SK-N-SH treated with all-trans-retinoic acid at 6 μM for 48 hours (cell line): ENCODE measurements at regions not wholly inside any gene's neighbourhood (a gene's known extent, or its start where the extent isn't known, plus 50 kb on each side); places are given as distances from the start of the nearest gene placed in this dataset.
A peak's percentile ranks its signal among the peaks of the same experiment; 100 is the strongest.

Source experiments
- ATAC-seq: fragments of 200-7000 bp; cut with Tn5 transposase; 3 replicates; pipeline ENCODE4 v1.9.1; 2020; ENCODE audit warnings: mild to moderate bottlenecking, moderate library complexity
- BACH2 ChIP-seq: fragments of 250-450 bp; sonication (Bioruptor Pico); IDR thresholded peaks from 2 replicates; pipeline ENCODE4 v1.9.0; 2021; ENCODE audit warnings: mild to moderate bottlenecking, borderline replicate concordance
- CSDC2 ChIP-seq: fragments of 250-450 bp; sonication (Bioruptor Pico); IDR thresholded peaks from 2 replicates; pipeline ENCODE4 v1.5.0; 2020; ENCODE audit warnings: mild to moderate bottlenecking, moderate library complexity
- CSRNP3 ChIP-seq: fragments of 250-450 bp; sonication (Bioruptor Pico); IDR thresholded peaks from 2 replicates; pipeline ENCODE4 v1.5.1; 2021; ENCODE audit warnings: mild to moderate bottlenecking, moderate library complexity
- ESRRG ChIP-seq: fragments of 250-450 bp; sonication (Bioruptor Pico); IDR thresholded peaks from 2 replicates; pipeline ENCODE4 v1.6.1; 2021; ENCODE audit warnings: mild to moderate bottlenecking
- GLIS3 ChIP-seq: fragments of 250-450 bp; sonication (Bioruptor Pico); IDR thresholded peaks from 2 replicates; pipeline ENCODE4 v1.5.0; 2020; ENCODE audit warnings: mild to moderate bottlenecking, moderate library complexity
- ISL1 ChIP-seq: fragments of 250-450 bp; sonication (Bioruptor Pico); IDR thresholded peaks from 2 replicates; pipeline ENCODE4 v2.1.2; 2022; ENCODE audit warnings: mild to moderate bottlenecking, moderate library complexity
- OSR1 ChIP-seq: fragments of 250-450 bp; sonication (Bioruptor Pico); IDR thresholded peaks from 2 replicates; pipeline ENCODE4 v1.8.0; 2022; ENCODE audit warnings: moderate library complexity, mild to moderate bottlenecking, inconsistent platforms
- PATZ1 ChIP-seq: fragments of 250-450 bp; sonication (Bioruptor Pico); IDR thresholded peaks from 2 replicates; pipeline ENCODE4 v1.8.0; 2020; ENCODE audit warnings: mild to moderate bottlenecking, moderate library complexity, borderline replicate concordance
- PPARA ChIP-seq: fragments of 250-450 bp; sonication (Bioruptor Pico); IDR thresholded peaks from 2 replicates; pipeline ENCODE4 v1.5.0; 2020; ENCODE audit warnings: mild to moderate bottlenecking, borderline replicate concordance
- SNAI2 ChIP-seq: fragments of 250-450 bp; sonication (Bioruptor Pico); IDR thresholded peaks from 2 replicates; pipeline ENCODE4 v1.5.0; 2020; ENCODE audit warnings: mild to moderate bottlenecking, moderate library complexity
- TCF4 ChIP-seq: fragments of 250-450 bp; sonication (Bioruptor Pico); IDR thresholded peaks from 2 replicates; pipeline ENCODE4 v1.8.0; 2021; ENCODE audit warnings: mild to moderate bottlenecking, moderate library complexity, borderline replicate concordance
- TOX ChIP-seq: fragments of 250-450 bp; sonication (Bioruptor Pico); IDR thresholded peaks from 2 replicates; pipeline ENCODE4 v1.8.0; 2021; ENCODE audit warnings: mild to moderate bottlenecking, moderate library complexity, borderline replicate concordance
- TSHZ2 ChIP-seq: fragments of 250-450 bp; sonication (Bioruptor Pico); IDR thresholded peaks from 2 replicates; pipeline ENCODE4 v1.5.0; 2020; ENCODE audit warnings: mild to moderate bottlenecking, moderate library complexity
- ZC3H10 ChIP-seq: fragments of 250-450 bp; sonication (Bioruptor Pico); IDR thresholded peaks from 2 replicates; pipeline ENCODE4 v1.5.1; 2021; ENCODE audit warnings: mild to moderate bottlenecking, moderate library complexity
- ZFP3 ChIP-seq: fragments of 250-450 bp; sonication (Bioruptor Pico); IDR thresholded peaks from 2 replicates; pipeline ENCODE4 v1.5.0; 2020; ENCODE audit warnings: mild to moderate bottlenecking, moderate library complexity
- ZFP30 ChIP-seq: fragments of 450-650 bp; formaldehyde crosslinking; IDR thresholded peaks from 2 replicates; pipeline ENCODE4 v1.5.0; 2022; ENCODE audit warnings: mild to moderate bottlenecking, moderate library complexity
- ZNF565 ChIP-seq: fragments of 450-650 bp; formaldehyde crosslinking; conservative IDR thresholded peaks from 2 replicates; pipeline ENCODE4 v1.5.0; 2020; ENCODE audit warnings: low read depth, mild to moderate bottlenecking, moderate library complexity
- ZNF70 ChIP-seq: fragments of 450-650 bp; formaldehyde crosslinking; IDR thresholded peaks from 2 replicates; pipeline ENCODE4 v1.5.0; 2020; ENCODE audit warnings: mild to moderate bottlenecking, moderate library complexity
- TF ChIP-seq, protein P1 (sequence below): fragments of 250-450 bp; sonication (Bioruptor Pico); IDR thresholded peaks from 2 replicates; pipeline ENCODE4 v1.8.0; 2021; ENCODE audit warnings: low read depth, mild to moderate bottlenecking, moderate library complexity, borderline replicate concordance
- TF ChIP-seq, protein P2 (sequence below): fragments of 250-450 bp; sonication (Bioruptor Pico); IDR thresholded peaks from 2 replicates; pipeline ENCODE4 v1.5.1; 2020; ENCODE audit warnings: low read depth, mild to moderate bottlenecking, moderate library complexity

GRCh38 chr4:156377036-156377710 is 423.5 kb upstream of the CTSO start:
- ATAC-seq = 0 out of 3 replicates have a peak, but pooled peaks have one; percentile 20
- TF ChIP-seq PATZ1 (CRISPR knock-in tag) (no peak), TSHZ2 (CRISPR knock-in tag) (no peak), ESRRG (CRISPR knock-in tag) (no peak), ZNF565 (CRISPR knock-in tag) (no peak), GLIS3 (CRISPR knock-in tag) (no peak), PPARA (no peak), TOX (CRISPR knock-in tag) (no peak), CSRNP3 (CRISPR knock-in tag) (no peak), ISL1 (CRISPR knock-in tag) (no peak), BACH2 (CRISPR knock-in tag) (no peak), CSDC2 (no peak), ZFP30 (CRISPR knock-in tag) (no peak), OSR1 (CRISPR knock-in tag) (no peak), SNAI2 (CRISPR knock-in tag) (no peak), ZNF70 (no peak), ZFP3 (CRISPR knock-in tag) (no peak)
- TF ChIP-seq, protein P1, sequence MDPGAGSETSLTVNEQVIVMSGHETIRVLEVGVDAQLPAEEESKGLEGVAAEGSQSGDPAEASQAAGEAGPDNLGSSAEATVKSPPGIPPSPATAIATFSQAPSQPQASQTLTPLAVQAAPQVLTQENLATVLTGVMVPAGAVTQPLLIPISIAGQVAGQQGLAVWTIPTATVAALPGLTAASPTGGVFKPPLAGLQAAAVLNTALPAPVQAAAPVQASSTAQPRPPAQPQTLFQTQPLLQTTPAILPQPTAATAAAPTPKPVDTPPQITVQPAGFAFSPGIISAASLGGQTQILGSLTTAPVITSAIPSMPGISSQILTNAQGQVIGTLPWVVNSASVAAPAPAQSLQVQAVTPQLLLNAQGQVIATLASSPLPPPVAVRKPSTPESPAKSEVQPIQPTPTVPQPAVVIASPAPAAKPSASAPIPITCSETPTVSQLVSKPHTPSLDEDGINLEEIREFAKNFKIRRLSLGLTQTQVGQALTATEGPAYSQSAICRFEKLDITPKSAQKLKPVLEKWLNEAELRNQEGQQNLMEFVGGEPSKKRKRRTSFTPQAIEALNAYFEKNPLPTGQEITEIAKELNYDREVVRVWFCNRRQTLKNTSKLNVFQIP (CRISPR knock-in tag) = no peak

GRCh38 chr4:156374894-156375293 is 421.2 kb upstream of the CTSO start:
- ATAC-seq = no peak
- TF ChIP-seq TCF4 = no peak
- no peak for TF ChIP-seq CSRNP3 (CRISPR knock-in tag)
- TF ChIP-seq ESRRG (CRISPR knock-in tag) = no peak
- TF ChIP-seq ZNF565 (CRISPR knock-in tag) = no peak
- TF ChIP-seq ISL1 (CRISPR knock-in tag) = no peak
- TF ChIP-seq, protein P2, sequence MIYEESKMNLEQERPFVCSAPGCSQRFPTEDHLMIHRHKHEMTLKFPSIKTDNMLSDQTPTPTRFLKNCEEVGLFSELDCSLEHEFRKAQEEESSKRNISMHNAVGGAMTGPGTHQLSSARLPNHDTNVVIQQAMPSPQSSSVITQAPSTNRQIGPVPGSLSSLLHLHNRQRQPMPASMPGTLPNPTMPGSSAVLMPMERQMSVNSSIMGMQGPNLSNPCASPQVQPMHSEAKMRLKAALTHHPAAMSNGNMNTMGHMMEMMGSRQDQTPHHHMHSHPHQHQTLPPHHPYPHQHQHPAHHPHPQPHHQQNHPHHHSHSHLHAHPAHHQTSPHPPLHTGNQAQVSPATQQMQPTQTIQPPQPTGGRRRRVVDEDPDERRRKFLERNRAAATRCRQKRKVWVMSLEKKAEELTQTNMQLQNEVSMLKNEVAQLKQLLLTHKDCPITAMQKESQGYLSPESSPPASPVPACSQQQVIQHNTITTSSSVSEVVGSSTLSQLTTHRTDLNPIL (CRISPR knock-in tag) = no peak
- TF ChIP-seq TOX (CRISPR knock-in tag) = no peak
- TF ChIP-seq ZC3H10 (CRISPR knock-in tag) = no peak
- TF ChIP-seq SNAI2 (CRISPR knock-in tag) = no peak
- TF ChIP-seq OSR1 (CRISPR knock-in tag) = no peak
- TF ChIP-seq PATZ1 (CRISPR knock-in tag) = no peak
- no peak for TF ChIP-seq TSHZ2 (CRISPR knock-in tag)
